GM13976 (cell line): ENCODE measurements at regions not wholly inside any gene's neighbourhood (a gene's known extent, or its start where the extent isn't known, plus 50 kb on each side); places are given as distances from the start of the nearest gene placed in this dataset.

Experiments used
- DNase-seq: peaks from one replicate; pipeline ENCODE4 v3.0.0; 2012; ENCODE audit warnings: low spot score
- in situ Hi-C: fragments of 300-500 bp; cut with MboI; formaldehyde crosslinking; loops from one replicate; pipeline ENCODE4 v1.12.0; 2022; ENCODE audit warnings: low sequenced_read_pairs, mixed read lengths, inconsistent platforms; ENCODE audit not compliant: unreplicated experiment
- TF ChIP-seq, protein P1 (sequence below): IDR thresholded peaks from 2 replicates; pipeline ENCODE4 v1.5.1; 2012; ENCODE audit warnings: borderline replicate concordance, mild to moderate bottlenecking; ENCODE audit not compliant: insufficient read depth; ENCODE audit errors: extremely low read depth, missing control alignments, control extremely low read depth

DNA sequence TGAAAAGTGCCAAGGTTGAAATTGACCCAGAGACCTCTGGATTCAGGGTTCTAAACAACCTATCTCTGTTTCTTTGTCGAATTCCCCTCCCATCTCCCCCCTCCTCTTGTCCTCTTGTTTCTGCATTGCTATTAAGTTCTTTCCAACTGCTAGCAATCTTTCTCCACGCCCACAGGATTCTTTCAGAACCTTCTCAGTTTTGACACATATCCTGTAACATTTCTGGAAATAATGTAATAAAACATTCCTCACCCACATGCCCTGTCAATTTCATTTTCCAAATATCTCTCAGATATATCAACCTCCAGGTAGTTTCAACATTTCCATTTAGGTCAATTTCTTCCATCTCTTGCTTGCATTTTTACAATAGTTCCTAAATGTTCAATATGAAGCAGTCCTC is 1105.9 kb downstream of the ARAP2 start:
- in situ Hi-C loops, result no loop called here
- TF ChIP-seq, protein P1, sequence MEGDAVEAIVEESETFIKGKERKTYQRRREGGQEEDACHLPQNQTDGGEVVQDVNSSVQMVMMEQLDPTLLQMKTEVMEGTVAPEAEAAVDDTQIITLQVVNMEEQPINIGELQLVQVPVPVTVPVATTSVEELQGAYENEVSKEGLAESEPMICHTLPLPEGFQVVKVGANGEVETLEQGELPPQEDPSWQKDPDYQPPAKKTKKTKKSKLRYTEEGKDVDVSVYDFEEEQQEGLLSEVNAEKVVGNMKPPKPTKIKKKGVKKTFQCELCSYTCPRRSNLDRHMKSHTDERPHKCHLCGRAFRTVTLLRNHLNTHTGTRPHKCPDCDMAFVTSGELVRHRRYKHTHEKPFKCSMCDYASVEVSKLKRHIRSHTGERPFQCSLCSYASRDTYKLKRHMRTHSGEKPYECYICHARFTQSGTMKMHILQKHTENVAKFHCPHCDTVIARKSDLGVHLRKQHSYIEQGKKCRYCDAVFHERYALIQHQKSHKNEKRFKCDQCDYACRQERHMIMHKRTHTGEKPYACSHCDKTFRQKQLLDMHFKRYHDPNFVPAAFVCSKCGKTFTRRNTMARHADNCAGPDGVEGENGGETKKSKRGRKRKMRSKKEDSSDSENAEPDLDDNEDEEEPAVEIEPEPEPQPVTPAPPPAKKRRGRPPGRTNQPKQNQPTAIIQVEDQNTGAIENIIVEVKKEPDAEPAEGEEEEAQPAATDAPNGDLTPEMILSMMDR, result no peak
- no peak for DNase-seq

DNA sequence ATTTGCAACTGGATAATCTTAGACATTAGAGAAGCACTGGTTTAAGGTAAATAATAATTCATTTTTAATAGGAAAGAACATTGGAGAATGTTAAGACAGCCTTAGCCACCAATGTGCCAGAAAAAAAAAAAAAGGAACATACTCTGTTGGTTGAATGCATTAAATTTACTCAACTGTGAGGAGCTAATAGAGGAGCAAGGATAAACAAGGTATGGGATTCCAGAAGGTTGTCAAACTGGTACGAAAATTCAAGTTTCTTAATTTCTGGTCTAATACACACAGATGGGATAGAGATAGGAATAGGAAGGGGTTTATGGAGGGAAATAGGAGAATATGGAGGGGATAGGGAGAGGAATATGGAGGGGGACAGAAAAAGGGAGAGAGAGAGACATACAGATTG is 1096.6 kb downstream of the ARAP2 start:
- in situ Hi-C loops, result no loop called here

DNA sequence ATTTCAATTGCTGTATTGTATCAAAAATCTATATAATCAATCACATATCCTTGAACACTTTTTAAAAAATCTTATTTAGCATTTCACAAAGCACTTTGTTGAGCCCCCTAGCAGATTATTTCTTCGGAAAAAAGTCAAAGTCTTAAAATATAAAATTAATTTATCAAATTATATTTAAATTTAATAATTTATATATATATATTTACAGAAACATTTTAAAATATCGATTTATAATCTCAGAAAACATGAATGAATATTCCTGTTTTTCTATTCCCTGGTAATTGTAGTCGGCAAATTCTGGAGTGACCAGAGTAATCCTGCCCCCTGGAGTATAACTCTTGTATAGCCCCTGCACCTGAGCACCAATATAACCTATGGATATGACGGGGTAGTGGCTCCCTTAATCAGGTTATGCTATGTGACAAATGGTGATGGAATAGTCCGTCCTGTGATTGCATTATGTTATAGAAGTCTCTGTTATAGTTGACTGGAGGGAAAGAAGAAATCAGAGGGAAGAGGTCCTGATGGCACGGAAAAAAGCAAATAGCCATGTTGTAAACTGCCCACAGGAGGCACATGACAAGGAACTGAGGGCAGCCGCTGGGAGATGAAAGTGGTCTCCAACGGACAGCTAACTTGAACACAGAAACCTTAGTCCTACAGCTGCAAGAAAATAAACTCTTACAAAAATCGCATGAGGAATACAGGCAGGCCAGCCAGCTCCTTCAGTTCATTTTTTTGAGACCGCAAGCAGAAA is 1092.3 kb downstream of the ARAP2 start:
- in situ Hi-C loops, result no loop called here
- TF ChIP-seq, protein P1, result peak; percentile 12
- no peak for DNase-seq

More for the DNA sequence above, 1096.6 kb downstream of the ARAP2 start:
- TF ChIP-seq, protein P1, result no peak
- DNase-seq, result no peak

DNA sequence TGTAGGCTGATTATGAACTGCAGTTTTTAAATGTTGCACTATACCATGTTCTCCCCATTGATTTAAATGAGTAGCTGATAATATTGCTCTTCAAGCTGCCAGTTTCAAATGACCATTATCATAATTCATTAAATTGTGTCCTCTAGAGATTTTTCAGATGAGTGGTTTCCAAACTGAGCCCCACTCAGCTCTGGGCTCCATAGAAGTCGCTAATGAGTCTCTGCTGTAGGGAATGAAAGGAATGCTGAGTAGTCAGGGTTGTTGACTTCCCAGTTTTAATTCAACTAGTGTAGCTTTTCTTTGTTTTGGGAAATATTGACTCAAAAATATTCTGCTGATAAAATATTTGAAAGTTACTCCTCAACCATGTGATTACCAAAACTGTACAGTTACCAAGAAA is 1081.1 kb downstream of the ARAP2 start:
- TF ChIP-seq, protein P1, result no peak
- in situ Hi-C loops, result no loop called here
- DNase-seq, result no peak

DNA sequence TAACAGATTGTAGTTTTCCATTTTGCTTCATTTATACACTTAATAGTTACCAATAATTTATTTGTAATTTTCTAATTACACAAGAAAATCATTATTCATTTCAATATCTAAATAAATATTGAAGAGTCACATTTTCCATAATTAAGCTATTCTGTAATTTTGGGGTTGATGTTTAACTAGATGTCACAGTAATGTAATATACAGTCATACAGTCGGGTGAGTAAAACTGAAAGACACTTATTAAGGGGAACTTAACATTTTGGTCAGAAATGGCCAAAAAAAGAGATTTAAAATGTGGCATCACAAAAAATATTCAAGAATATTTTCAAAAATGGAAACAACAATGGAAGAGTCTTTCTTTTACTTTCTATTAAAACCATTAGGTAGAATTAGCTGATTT is 1080.3 kb downstream of the ARAP2 start:
- in situ Hi-C loops, result no loop called here
- no peak for DNase-seq
- TF ChIP-seq, protein P1, result no peak

DNA sequence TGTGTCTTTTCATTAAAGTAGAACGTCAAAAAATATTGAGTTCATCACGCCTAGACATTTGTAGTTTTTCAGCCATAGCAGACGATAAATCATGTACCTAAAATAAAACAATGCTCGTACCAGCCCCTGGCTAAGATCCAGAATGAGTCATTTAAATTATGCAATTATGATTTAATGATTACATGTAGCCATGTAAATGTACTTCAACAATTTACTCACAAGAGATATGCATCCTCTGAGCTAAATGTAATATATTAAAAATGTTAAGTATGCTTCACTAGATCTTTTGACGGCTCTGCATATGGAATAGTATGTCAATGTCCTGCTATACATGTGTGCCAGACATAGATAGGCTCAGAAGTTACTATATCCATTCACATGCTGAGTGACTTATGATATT is 1077.8 kb downstream of the ARAP2 start:
- no peak for DNase-seq
- TF ChIP-seq, protein P1, result no peak
- in situ Hi-C loops, result no loop called here

DNA sequence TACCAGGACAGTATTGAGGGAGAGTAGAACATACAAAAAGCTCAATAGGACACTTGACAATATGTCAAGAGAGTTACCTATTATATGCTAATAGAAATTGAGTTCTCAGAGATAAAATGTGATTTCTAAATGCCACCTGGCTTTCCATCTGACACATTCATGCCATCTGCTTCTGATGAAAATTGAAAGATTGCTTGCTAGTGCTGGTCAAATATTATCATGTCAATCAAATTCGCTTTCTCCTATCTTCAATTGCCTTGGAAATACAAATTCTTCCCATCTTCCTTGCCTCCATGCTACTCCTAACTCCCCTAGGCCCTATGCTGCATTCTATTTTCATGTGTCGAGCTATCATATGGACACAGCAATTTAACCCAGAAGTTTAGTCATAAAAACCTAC is 1076.9 kb downstream of the ARAP2 start:
- TF ChIP-seq, protein P1, result no peak
- in situ Hi-C loops, result no loop called here
- no peak for DNase-seq
